Neural cell (in vitro differentiated cells): ENCODE measurements at regions not wholly inside any gene's neighbourhood (a gene's known extent, or its start where the extent isn't known, plus 50 kb on each side); places are given as distances from the start of the nearest gene placed in this dataset.

Experiments used
- H2AFZ ChIP-seq: fragments of 200-600, 300-800 bp; sonication (generic), shearing (Covaris generic); 2 replicates; pipeline ENCODE4 v1.6.0; 2014; ENCODE audit warnings: low read depth, mild to moderate bottlenecking, antibody characterized with exemption, low read length, moderate library complexity
- H3F3A ChIP-seq: fragments of 200-600 bp; shearing (Covaris generic); 2 replicates; pipeline ENCODE4 v1.6.1; 2016; ENCODE audit warnings: mild to moderate bottlenecking, moderate library complexity, mixed read lengths, antibody characterized with exemption, low read length; ENCODE audit not compliant: insufficient read depth, poor library complexity, severe bottlenecking
- H3K27ac ChIP-seq: fragments of 200-600, 300-800 bp; sonication (generic), shearing (Covaris generic); 2 replicates; pipeline ENCODE4 v1.5.1; 2014; ENCODE audit warnings: mild to moderate bottlenecking, low read length, moderate library complexity
- H3K27me3 ChIP-seq: fragments of 300-800, 200-600 bp; sonication (generic), shearing (Covaris generic); 2 replicates; pipeline ENCODE4 v1.6.0; 2014; ENCODE audit warnings: mild to moderate bottlenecking, low read depth, low read length, moderate library complexity; ENCODE audit not compliant: insufficient read depth
- H3K36me3 ChIP-seq: fragments of 300-800, 200-600 bp; sonication (generic), shearing (Covaris generic); 2 replicates; pipeline ENCODE4 v1.5.1; 2014; ENCODE audit warnings: mild to moderate bottlenecking, antibody characterized with exemption, low read length, moderate library complexity; ENCODE audit not compliant: insufficient read depth
- H3K4me2 ChIP-seq: fragments of 300-800, 200-600 bp; sonication (generic), shearing (Covaris generic); 2 replicates; pipeline ENCODE4 v1.6.0; 2014; ENCODE audit warnings: mild to moderate bottlenecking, low read length
- H3K4me3 ChIP-seq: fragments of 300-800, 200-600 bp; sonication (generic), shearing (Covaris generic); 2 replicates; pipeline ENCODE4 v1.5.1; 2014; ENCODE audit warnings: mild to moderate bottlenecking, low read length, moderate library complexity
- H3K79me2 ChIP-seq: fragments of 200-600 bp; shearing (Covaris generic); replicated peaks from 2 replicates; pipeline ENCODE4 v1.6.0; 2014; ENCODE audit warnings: mild to moderate bottlenecking, low read length, moderate library complexity; ENCODE audit not compliant: insufficient read depth
- H3K9ac ChIP-seq: fragments of 300-800, 200-600 bp; sonication (generic), shearing (Covaris generic); 2 replicates; pipeline ENCODE4 v1.6.1; 2016; ENCODE audit warnings: mild to moderate bottlenecking, low read length, mixed read lengths
- H3K9me2 ChIP-seq: fragments of 200-600 bp; shearing (Covaris generic); 2 replicates; pipeline ENCODE4 v1.6.1; 2016; ENCODE audit warnings: mild to moderate bottlenecking, low read length, mixed read lengths; ENCODE audit not compliant: insufficient read depth
- H3K9me3 ChIP-seq: fragments of 200-600, 300-800 bp; sonication (generic), shearing (Covaris generic); 2 replicates; pipeline ENCODE4 v1.6.1; 2016; ENCODE audit warnings: mild to moderate bottlenecking, mixed run types, low read length, moderate library complexity, mixed read lengths
- H4K20me1 ChIP-seq: fragments of 200-600 bp; shearing (Covaris generic); 2 replicates; pipeline ENCODE4 v1.6.1; 2016; ENCODE audit warnings: mild to moderate bottlenecking, mixed run types; ENCODE audit not compliant: insufficient read depth
- EP300 ChIP-seq: fragments of 450-650 bp; conservative IDR thresholded peaks from 2 replicates; pipeline ENCODE4 v1.6.1; 2014; ENCODE audit warnings: antibody characterized with exemption, mild to moderate bottlenecking, moderate library complexity; ENCODE audit not compliant: poor library complexity, severe bottlenecking
- EZH2 ChIP-seq: fragments of 200-600, 300-800 bp; shearing (Covaris generic), sonication (generic); IDR thresholded peaks from 2 replicates; pipeline ENCODE4 v1.6.1; 2014; ENCODE audit warnings: antibody characterized with exemption, low read length, borderline replicate concordance, mild to moderate bottlenecking; ENCODE audit not compliant: insufficient read depth, poor library complexity, severe bottlenecking
- MXI1 ChIP-seq: fragments of 450-650 bp; conservative IDR thresholded peaks from 2 replicates; pipeline ENCODE4 v1.6.1; 2014; ENCODE audit warnings: antibody characterized with exemption, mild to moderate bottlenecking; ENCODE audit not compliant: poor library complexity, severe bottlenecking
- POLR2AphosphoS5 ChIP-seq: IDR thresholded peaks from 2 replicates; pipeline ENCODE4 v1.6.1; 2012
- RAD21 ChIP-seq: fragments of 450-650 bp; conservative IDR thresholded peaks from 2 replicates; pipeline ENCODE4 v1.6.1; 2014; ENCODE audit warnings: antibody characterized with exemption, mild to moderate bottlenecking, moderate library complexity
- SMC3 ChIP-seq: fragments of 450-650 bp; conservative IDR thresholded peaks from 2 replicates; pipeline ENCODE4 v1.6.1; 2014; ENCODE audit warnings: antibody characterized with exemption, mild to moderate bottlenecking, moderate library complexity; ENCODE audit not compliant: poor library complexity
- TAF1 ChIP-seq: IDR thresholded peaks from 2 replicates; pipeline ENCODE4 v1.6.1; 2012; ENCODE audit warnings: low read depth
- TF ChIP-seq, protein P1 (sequence below): fragments of 450-650 bp; IDR thresholded peaks from 2 replicates; pipeline ENCODE4 v1.5.1; 2014; ENCODE audit warnings: antibody characterized with exemption, mild to moderate bottlenecking, moderate library complexity; ENCODE audit not compliant: poor library complexity, severe bottlenecking
- TF ChIP-seq, protein P2 (sequence below): IDR thresholded peaks from 2 replicates; pipeline ENCODE4 v1.6.1; 2012; ENCODE audit warnings: borderline replicate concordance

DNA sequence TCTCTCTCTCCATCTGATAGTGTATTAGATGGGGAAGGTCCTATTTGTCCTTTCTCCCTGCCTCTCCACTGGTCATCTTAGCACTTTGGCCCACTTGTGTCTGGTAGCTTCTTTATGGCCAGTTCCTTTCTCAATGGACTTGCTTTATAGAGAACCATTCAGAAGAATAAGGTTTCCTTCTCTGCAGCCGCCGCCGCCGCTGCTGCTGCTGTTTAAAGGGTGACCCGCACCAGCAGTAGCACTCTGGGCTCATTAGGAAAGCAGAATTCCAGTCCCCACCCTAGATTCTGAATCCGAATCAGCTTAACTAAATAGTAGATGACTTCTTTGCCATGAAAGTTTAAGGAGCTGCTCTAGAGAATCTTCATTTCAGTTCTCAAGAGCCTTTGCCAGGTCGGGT lies 490.2 kb downstream of the FOXO1 start:
- Histone ChIP-seq H3K4me3 (no peak overlapping the region), H3K79me2 (no peaks in the 10 kb centered on the region)

DNA sequence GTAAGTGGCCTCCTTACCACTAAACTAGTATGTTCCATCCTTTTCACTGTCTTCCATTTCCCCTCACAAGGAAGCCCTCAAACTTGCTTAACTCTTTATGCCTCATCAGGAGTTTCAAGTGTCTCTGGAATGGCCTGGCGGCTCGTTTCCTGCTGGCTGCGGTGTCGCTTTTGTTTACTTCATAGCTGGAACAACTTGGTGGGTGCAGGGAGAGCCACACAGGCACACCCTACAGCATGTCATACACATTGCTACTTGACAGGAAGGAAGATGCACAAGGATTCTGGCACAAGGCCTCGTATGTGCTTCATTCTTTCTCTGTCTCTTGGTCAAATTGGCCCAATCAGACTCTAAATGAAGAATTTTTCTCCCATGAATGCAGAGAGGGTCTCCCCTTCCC lies 488.3 kb downstream of the FOXO1 start:
- Histone ChIP-seq H3K9me2 (no peaks in the 10 kb centered on the region), H3K4me2 (no peak overlapping the region), H3K4me3 (no peak overlapping the region), H3K27me3 (no peaks in the 10 kb centered on the region), H3K9me3 (no peaks in the 10 kb centered on the region), H2AFZ (no peak overlapping the region), H3K9ac (no peak overlapping the region), H3K36me3 (no peaks in the 10 kb centered on the region), H3K79me2 (no peaks in the 10 kb centered on the region), H3F3A (no peaks in the 10 kb centered on the region), H3K27ac (no peak overlapping the region), H4K20me1 (no peaks in the 10 kb centered on the region)
- no peak for TF ChIP-seq RAD21
- TF ChIP-seq, protein P1, sequence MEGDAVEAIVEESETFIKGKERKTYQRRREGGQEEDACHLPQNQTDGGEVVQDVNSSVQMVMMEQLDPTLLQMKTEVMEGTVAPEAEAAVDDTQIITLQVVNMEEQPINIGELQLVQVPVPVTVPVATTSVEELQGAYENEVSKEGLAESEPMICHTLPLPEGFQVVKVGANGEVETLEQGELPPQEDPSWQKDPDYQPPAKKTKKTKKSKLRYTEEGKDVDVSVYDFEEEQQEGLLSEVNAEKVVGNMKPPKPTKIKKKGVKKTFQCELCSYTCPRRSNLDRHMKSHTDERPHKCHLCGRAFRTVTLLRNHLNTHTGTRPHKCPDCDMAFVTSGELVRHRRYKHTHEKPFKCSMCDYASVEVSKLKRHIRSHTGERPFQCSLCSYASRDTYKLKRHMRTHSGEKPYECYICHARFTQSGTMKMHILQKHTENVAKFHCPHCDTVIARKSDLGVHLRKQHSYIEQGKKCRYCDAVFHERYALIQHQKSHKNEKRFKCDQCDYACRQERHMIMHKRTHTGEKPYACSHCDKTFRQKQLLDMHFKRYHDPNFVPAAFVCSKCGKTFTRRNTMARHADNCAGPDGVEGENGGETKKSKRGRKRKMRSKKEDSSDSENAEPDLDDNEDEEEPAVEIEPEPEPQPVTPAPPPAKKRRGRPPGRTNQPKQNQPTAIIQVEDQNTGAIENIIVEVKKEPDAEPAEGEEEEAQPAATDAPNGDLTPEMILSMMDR = no peak
- TF ChIP-seq EZH2 = no peak
- TF ChIP-seq SMC3 = no peak
- TF ChIP-seq EP300 = no peak
- TF ChIP-seq, protein P2, sequence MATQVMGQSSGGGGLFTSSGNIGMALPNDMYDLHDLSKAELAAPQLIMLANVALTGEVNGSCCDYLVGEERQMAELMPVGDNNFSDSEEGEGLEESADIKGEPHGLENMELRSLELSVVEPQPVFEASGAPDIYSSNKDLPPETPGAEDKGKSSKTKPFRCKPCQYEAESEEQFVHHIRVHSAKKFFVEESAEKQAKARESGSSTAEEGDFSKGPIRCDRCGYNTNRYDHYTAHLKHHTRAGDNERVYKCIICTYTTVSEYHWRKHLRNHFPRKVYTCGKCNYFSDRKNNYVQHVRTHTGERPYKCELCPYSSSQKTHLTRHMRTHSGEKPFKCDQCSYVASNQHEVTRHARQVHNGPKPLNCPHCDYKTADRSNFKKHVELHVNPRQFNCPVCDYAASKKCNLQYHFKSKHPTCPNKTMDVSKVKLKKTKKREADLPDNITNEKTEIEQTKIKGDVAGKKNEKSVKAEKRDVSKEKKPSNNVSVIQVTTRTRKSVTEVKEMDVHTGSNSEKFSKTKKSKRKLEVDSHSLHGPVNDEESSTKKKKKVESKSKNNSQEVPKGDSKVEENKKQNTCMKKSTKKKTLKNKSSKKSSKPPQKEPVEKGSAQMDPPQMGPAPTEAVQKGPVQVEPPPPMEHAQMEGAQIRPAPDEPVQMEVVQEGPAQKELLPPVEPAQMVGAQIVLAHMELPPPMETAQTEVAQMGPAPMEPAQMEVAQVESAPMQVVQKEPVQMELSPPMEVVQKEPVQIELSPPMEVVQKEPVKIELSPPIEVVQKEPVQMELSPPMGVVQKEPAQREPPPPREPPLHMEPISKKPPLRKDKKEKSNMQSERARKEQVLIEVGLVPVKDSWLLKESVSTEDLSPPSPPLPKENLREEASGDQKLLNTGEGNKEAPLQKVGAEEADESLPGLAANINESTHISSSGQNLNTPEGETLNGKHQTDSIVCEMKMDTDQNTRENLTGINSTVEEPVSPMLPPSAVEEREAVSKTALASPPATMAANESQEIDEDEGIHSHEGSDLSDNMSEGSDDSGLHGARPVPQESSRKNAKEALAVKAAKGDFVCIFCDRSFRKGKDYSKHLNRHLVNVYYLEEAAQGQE = no peak
- TF ChIP-seq TAF1 = no peak
- no peak for TF ChIP-seq MXI1
- no peak for TF ChIP-seq POLR2AphosphoS5

More for the DNA sequence above, 490.2 kb downstream of the FOXO1 start:
- no peaks in the 10 kb centered on the region for H3K27me3 ChIP-seq
- no peak overlapping the region for H3K27ac ChIP-seq
- TF ChIP-seq SMC3 = no peak
- TF ChIP-seq EP300 = no peak
- TF ChIP-seq, protein P1 = no peak
- TF ChIP-seq EZH2 = no peak
- TF ChIP-seq RAD21 = no peak
- TF ChIP-seq MXI1 = no peak
- TF ChIP-seq POLR2AphosphoS5 = no peak
- TF ChIP-seq, protein P2 = no peak
- no peak for TF ChIP-seq TAF1
- H2AFZ ChIP-seq = no peak overlapping the region
- H3K9me2 ChIP-seq = no peaks in the 10 kb centered on the region
- H3K9me3 ChIP-seq = no peaks in the 10 kb centered on the region
- H4K20me1 ChIP-seq = no peaks in the 10 kb centered on the region
- H3K9ac ChIP-seq = no peak overlapping the region
- no peak overlapping the region for H3K4me2 ChIP-seq
- no peaks in the 10 kb centered on the region for H3F3A ChIP-seq
- H3K36me3 ChIP-seq = no peaks in the 10 kb centered on the region
